GM12891 (cell line): ENCODE measurements at regions not wholly inside any gene's neighbourhood (a gene's known extent, or its start where the extent isn't known, plus 50 kb on each side); places are given as distances from the start of the nearest gene placed in this dataset.

Experiments
- POLR2A ChIP-seq: IDR thresholded peaks from 2 replicates; pipeline ENCODE4 v1.6.1; 2011; ENCODE audit warnings: low read depth, low read length, control low read depth
- POLR2AphosphoS5 ChIP-seq: IDR thresholded peaks from 2 replicates; pipeline ENCODE4 v1.6.1; 2011; ENCODE audit warnings: low read depth, low read length, control low read depth
- POU2F2 ChIP-seq: IDR thresholded peaks from 2 replicates; pipeline ENCODE4 v1.6.1; 2011; ENCODE audit warnings: low read depth, mild to moderate bottlenecking, control low read depth, low read length, moderate library complexity
- TAF1 ChIP-seq: IDR thresholded peaks from 2 replicates; pipeline ENCODE4 v1.6.1; 2011; ENCODE audit warnings: low read depth, low read length, control low read depth

GRCh38 chr14:55846826-55847446, 266.9 kb downstream of the KTN1 start:
- no peak for TF ChIP-seq POLR2A
- TF ChIP-seq TAF1, result no peak
- TF ChIP-seq POLR2AphosphoS5, result no peak
- TF ChIP-seq POU2F2, result no peak
